ENCODE measurements at regions not wholly inside any gene's neighbourhood (a gene's known extent, or its start where the extent isn't known, plus 50 kb on each side); places are given as distances from the start of the nearest gene placed in this dataset.
"Not testable (repeated sequence)": the region's sequence is repeated elsewhere in the genome, so short reads cannot be mapped to it uniquely, and the experiment has no call there.

GRCh38 chr1:149157409-149157808 is 54.1 kb upstream of the NBPF9 start:
- not testable (repeated sequence) for DNase-seq (ENCODE audit: low read depth)

GRCh38 chr1:149158308-149158707 is 55.0 kb upstream of the NBPF9 start:
- DNase-seq (ENCODE audit: low read depth): not testable (repeated sequence)

GRCh38 chr1:149163063-149163444 is 59.7 kb upstream of the NBPF9 start:
- not testable (repeated sequence) for DNase-seq (ENCODE audit: low read depth)

DNA sequence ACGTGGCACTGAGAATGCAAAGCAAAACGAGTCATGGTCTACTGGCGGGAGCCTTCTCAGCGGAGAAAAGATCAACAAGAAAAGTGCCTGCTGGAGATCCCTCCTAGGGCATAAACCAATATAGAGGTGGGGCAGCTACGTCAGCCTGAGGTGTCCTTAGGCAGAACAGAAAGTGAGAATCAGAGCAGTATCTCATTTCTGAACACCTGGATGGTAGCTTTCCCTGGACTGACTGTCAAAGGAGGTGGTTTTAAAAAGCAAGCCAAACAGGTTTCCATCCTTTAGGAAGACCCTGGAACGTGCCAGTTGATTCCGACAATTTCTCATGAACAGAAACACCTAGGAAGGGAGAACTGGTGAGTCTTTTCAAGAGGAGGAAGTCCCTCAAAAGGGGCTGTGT is 71.4 kb upstream of the NBPF9 start:
- DNase-seq (ENCODE audit: low read depth): not testable (repeated sequence)

- not testable (repeated sequence) for DNase-seq (ENCODE audit: low read depth)
Measured at GRCh38 chr1:149175812-149176211, 72.5 kb upstream of the NBPF9 start.

- DNase-seq (ENCODE audit: low read depth): peak; percentile 13
Measured at GRCh38 chr1:149176453-149177316, 73.3 kb upstream of the NBPF9 start.

DNA sequence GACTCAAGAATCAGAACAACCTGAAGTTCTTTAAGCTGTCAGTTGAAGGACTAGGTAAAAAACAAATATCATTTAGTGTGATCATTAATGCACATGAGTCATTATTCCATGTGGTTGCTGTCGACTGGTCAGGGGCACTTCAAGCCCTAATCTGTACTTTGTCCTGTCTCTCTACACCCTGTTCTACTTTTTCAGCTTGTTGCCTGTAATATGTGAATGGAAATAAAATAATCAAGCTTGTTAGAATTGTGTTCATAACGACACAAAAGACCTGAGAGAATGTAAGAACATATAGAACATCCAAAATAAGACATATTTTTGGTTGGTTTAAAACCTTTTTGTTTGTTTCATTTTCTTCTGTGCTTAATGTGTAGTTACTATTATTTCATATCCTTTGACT is 87.4 kb upstream of the NBPF9 start:
- not testable (repeated sequence) for DNase-seq (ENCODE audit: low read depth)

DNA sequence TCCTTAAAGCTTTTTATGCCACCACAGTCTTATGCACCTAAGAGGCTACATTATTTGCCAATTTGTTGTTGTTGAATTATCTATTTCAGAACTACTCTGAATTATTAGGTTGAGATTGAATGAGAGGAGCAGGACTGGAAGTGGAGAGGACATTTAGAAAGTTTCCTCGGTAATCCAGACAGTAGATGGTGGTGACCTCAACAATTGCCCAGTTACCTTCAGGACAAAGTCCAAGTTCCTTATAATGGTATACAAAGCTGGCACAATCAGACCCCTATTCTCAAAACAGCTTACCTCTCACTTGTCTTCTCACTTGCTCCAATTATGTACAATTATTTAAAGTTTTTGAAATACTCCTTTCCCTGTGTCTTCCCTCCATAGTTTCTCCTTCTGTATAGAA is 93.3 kb upstream of the NBPF9 start:
- DNase-seq (ENCODE audit: low read depth): not testable (repeated sequence)

DNA sequence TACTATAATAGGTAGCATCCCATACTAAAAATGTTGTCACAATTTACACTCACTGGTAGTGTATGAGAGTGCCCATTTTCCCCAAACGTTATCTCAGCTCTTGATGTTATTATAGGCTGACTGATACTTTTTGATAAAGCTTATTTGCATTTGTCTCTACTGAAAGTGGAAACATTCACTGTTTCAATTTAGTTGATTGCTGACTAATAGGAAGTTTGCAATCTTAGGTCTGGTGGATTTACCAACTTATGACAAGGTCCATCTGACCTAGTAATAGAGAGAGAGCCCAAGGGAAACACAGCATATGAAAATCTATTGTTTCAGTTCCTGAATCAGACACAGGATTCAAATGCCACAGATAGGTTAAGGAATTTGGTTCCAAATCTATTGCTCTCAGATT is 97.2 kb upstream of the NBPF9 start:
- DNase-seq (ENCODE audit: low read depth): peak; percentile 56

DNA sequence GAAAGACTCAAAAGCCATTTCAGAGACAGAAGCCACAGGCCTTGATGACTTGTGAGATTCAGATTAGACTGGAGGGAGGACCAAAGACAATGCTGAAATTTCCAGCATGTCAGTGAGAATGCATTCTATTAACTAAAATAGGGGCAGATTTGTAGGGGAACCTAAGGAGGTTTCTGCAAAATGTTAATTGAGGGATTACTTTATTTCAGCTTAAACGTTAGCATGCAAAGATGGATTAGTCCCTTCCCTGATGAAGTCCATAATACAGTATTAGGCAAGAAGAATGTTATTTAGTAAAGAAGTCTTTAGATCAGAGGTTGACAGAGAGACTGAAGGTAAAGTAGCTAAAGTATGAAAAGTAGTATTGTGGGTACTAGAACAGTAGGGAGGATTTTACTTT is 98.9 kb upstream of the NBPF9 start:
- not testable (repeated sequence) for DNase-seq (ENCODE audit: low read depth)

DNA sequence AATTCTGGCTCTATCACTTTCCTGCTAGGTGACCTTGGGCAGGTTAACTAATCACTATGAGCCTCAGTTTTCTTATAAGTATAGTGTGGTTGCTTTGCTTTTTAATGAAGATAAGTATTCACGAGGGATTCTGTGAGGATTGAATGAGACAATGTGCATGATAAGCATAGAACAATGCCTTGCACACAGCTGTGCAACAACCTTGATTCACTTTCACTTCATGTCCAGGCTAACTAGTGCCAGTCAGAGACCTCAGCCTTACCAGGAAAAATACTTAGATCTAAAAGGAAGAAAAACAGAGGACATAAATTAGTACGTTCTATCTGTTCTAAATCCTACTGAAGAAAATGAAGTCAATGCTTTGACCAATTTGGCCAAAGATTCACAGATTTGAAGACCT is 101.0 kb upstream of the NBPF9 start:
- DNase-seq (ENCODE audit: low read depth): not testable (repeated sequence)

DNA sequence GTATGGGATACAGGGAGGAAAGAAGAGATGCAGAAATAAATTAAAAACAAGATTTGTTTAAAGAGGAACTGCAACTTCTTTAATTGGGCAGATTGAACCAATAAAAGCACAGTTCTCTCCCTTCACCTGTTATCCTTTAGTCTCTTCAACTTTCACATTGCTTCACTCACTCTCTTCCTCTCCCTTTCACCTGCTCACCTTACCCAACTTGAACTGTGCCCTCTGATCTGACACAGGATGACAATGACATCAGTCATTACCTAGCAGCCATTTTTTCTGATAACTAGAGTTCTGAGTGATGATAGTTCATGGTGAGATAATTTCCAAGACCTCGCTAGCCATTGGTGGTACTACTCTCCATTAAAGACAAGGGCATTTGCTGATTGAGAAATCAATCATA is 105.5 kb upstream of the NBPF9 start:
- DNase-seq (ENCODE audit: low read depth): not testable (repeated sequence)

- DNase-seq (ENCODE audit: low read depth): not testable (repeated sequence)
Measured at GRCh38 chr1:149211757-149212420, 108.5 kb upstream of the NBPF9 start.

- not testable (repeated sequence) for DNase-seq (ENCODE audit: low read depth)
Measured at GRCh38 chr1:149212946-149213345, 109.6 kb upstream of the NBPF9 start.

GRCh38 chr1:149213673-149214072 is 110.3 kb upstream of the NBPF9 start:
- DNase-seq (ENCODE audit: low read depth): not testable (repeated sequence)

DNA sequence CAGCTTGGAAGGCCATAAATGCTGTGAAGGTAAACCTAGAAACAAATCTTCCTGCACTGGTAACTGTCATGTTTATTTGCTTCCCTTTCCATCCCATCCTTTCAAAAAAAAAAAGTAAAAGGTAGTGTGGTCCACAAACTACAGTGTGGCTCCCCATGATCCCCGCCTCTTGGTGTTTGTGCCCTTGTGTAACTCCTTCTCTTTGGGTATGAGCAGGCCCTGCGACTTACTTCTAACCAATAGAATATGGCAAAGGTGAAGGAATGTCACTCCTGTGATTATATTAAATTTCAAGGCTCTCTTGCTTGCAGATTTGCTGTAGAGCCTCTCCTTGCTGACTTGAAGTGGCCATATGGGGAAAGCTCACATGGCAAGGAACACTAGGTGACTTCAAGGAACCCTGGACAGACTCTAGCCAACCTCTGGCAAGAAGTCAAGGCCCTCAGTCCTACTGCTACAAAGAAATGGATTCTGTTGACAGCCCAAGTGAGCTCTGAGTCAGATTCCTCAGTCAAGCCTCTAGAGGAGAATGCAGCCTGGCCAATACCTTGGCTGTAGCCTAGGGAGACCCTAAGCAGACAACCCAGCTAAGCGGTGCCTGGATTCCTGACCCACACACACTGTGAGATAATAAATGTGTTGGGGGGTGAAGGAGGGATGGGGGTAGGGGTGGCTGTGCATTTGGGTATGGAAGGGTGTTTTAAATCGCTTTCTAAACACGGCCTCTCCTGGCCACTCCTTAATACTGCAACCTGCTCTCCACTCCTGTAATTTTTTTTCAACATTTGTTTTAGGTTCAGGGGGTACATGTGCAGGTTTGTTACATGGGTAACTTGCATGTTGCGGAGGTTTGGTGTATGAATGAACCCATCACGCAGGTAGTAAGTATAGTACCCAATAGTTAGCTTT is 115.0 kb upstream of the NBPF9 start:
- DNase-seq (ENCODE audit: low read depth): not testable (repeated sequence)

DNA sequence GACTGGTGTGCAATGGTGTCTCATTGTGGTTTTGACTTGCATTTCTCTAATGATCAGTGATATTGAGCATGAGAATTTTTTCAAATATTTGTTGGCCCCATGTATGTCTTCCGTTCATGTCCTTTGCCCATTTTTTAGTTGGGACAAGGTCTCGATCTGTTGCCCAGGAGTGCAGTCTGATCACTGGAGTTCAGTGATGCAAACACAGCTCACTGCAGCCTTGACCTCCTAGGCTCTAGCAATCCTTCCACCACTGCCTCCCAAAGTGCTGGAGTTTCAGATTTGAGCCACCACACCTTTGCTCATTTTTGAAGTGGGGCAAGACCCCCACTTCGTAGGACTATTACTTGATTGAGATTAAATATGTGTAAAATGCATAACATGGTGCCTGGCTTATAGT is 116.2 kb upstream of the NBPF9 start:
- not testable (repeated sequence) for DNase-seq (ENCODE audit: low read depth)

GRCh38 chr1:149220463-149221074 is 117.2 kb upstream of the NBPF9 start:
- not testable (repeated sequence) for DNase-seq (ENCODE audit: low read depth)

DNA sequence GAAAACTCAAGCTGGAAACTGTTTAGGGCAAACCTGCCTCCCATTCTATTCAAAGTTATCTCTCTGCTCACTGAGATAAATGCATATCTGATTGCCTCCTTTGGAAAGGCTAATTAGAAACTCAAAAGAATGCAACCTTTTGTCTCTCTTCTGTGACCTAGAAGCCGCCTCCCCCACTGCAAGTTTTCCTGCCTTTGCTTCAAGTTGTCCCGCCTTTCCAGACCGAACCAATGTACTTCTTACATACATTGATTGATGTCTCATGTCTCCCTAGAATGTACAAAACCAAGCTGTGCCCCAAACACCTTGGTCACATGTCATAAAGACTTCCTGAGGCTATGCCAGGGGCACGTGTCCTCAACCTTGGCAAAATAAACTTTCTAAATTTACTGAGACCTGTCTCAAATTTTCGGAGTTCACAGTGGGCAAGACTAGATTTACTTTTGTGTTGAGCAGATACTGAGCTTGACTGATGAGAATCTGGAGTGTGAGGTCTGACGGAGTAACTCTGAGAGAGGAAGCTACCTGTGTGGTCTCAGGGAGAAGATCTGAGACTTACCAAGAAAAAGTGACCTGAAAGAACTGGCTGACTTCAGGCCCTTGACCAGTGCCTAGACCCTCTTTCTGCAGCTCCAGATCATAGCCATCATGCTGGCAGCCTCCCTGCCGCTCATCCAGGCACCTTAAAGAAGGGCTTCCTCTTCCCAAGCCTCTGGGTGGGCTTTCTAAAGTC is 124.7 kb upstream of the NBPF9 start:
- not testable (repeated sequence) for DNase-seq (ENCODE audit: low read depth)

- DNase-seq (ENCODE audit: low read depth): not testable (repeated sequence)
Measured at GRCh38 chr1:149228672-149229585, 125.6 kb upstream of the NBPF9 start.

All from HS-5 (cell line).